ENCODE measurements at regions not wholly inside any gene's neighbourhood (a gene's known extent, or its start where the extent isn't known, plus 50 kb on each side); places are given as distances from the start of the nearest gene placed in this dataset.
A peak's percentile ranks its signal among the peaks of the same experiment; 100 is the strongest.
"Not testable (repeated sequence)": the region's sequence is repeated elsewhere in the genome, so short reads cannot be mapped to it uniquely, and the experiment has no call there.

DNA sequence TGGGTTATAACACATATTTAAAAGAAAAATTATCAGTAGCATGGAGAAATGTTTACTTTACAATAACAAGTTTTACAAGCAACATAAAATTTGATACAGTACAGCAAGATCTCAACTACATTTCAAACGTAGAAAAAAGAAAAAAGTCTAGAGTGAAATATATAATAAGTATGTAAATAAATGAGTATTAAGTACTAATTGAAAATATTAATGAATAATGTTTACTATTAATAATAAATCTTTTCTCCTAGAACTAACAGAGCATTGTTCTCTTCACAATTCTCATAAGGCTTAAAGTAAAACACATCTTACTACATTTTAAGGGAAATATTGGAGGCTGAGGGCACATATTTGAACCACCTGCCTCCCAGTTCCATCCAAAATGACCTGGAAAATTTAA lies 72.1 kb downstream of the TMEM212 start:
- intact Hi-C loops (cut with DNase I), result no loop called here
- FAIRE-seq, result peak; percentile 56
- H3K36me3 ChIP-seq, result no peaks in the 10 kb centered on the region
- H3K4me1 ChIP-seq, result no peaks in the 10 kb centered on the region
- TF ChIP-seq, protein P1, sequence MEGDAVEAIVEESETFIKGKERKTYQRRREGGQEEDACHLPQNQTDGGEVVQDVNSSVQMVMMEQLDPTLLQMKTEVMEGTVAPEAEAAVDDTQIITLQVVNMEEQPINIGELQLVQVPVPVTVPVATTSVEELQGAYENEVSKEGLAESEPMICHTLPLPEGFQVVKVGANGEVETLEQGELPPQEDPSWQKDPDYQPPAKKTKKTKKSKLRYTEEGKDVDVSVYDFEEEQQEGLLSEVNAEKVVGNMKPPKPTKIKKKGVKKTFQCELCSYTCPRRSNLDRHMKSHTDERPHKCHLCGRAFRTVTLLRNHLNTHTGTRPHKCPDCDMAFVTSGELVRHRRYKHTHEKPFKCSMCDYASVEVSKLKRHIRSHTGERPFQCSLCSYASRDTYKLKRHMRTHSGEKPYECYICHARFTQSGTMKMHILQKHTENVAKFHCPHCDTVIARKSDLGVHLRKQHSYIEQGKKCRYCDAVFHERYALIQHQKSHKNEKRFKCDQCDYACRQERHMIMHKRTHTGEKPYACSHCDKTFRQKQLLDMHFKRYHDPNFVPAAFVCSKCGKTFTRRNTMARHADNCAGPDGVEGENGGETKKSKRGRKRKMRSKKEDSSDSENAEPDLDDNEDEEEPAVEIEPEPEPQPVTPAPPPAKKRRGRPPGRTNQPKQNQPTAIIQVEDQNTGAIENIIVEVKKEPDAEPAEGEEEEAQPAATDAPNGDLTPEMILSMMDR (IDR thresholded peaks at IDR 0.05), result no peak
- H3K9me3 ChIP-seq, result no peaks in the 10 kb centered on the region
- no peaks in the 10 kb centered on the region for H3K27me3 ChIP-seq
- WGBS, 2 donors, result 35 to 48% methylated on average over 1 of the region's 1 CpG
- no peak for ATAC-seq
- H3K27ac ChIP-seq, result no peak overlapping the region
- DNase-seq, result no peak
- no peak overlapping the region for H3K4me3 ChIP-seq

DNA sequence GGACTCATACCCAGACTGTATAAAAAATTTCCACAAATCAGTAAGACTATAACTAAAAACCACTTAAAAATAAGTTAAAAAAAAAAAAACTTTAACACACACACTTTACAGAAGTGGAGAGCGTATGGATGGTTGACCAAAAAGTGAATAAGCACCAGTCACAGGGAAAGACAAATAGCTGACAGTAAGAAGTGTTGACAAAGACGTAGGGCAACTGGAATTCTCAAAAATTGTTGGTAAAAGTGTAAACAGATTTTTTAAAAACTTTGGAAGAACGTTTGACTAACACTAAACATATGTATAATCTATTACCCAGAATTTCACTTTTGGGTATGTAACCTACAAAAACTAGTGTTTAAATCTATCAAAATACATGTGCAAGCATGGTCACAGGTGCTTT lies 73.7 kb downstream of the TMEM212 start:
- intact Hi-C loops (cut with DNase I), result no loop called here
- Histone ChIP-seq H3K4me3 (no peak overlapping the region), H3K27me3 (no peaks in the 10 kb centered on the region), H3K36me3 (no peaks in the 10 kb centered on the region), H3K9me3 (no peaks in the 10 kb centered on the region), H3K27ac (no peak overlapping the region), H3K4me1 (no peaks in the 10 kb centered on the region)
- DNase-seq (no peak), ATAC-seq (no peak), FAIRE-seq (no peak)
- WGBS, 2 donors, result 77 to 82% methylated on average over 3 of the region's 3 CpGs
- TF ChIP-seq, protein P1 (IDR thresholded peaks at IDR 0.05), result no peak

DNA sequence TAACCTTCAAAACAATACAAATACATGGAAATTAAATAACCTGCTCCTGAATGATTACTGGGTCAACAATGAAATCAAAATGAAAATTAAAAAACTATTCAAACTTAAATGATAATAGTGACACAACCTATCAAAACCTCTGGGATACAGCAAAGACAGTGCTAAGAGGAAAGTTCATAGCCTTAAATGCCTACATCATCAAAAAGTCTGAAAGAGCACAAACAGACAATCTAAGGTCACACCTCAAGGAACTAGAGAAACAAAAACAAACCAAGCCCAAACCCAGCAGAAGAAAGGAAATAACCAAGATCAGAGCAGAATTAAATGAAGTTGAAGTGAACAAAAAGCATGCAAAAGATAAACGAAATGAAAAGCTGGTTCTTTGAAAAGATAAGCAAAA lies 79.5 kb downstream of the TMEM212 start:
- intact Hi-C loops (cut with DNase I); H3K4me3 ChIP-seq; H3K9me3 ChIP-seq; H3K27ac ChIP-seq; H3K27me3 ChIP-seq; FAIRE-seq; ATAC-seq; H3K4me1 ChIP-seq; DNase-seq; H3K36me3 ChIP-seq: not testable (repeated sequence)
- WGBS, 2 donors, result 35 to 50% methylated on average over 1 of the region's 1 CpG

DNA sequence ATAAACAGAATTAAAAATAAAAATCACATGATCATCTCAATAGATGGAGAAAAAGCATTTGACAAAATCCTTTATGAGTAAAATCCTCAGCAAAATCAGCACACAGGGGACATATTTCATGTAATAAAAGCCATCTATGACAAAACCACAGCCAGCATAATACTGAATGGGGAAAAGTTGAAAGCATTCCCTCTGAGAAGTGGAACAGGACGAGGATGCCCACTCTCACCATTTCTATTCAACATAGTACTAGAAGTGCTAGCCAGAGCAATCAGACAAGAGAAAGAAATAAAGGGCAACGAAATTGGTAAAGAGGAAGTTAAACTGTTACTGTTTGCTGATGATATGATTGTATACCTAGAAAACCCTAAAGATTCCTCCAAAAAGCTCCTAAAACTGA lies 80.5 kb downstream of the TMEM212 start:
- H3K27ac ChIP-seq; H3K36me3 ChIP-seq; ATAC-seq; H3K27me3 ChIP-seq; FAIRE-seq; H3K9me3 ChIP-seq; H3K4me1 ChIP-seq; H3K4me3 ChIP-seq; DNase-seq; intact Hi-C loops (cut with DNase I): not testable (repeated sequence)
- 64 to 72% methylated on average over 2 of the region's 2 CpGs for WGBS, 2 donors

DNA sequence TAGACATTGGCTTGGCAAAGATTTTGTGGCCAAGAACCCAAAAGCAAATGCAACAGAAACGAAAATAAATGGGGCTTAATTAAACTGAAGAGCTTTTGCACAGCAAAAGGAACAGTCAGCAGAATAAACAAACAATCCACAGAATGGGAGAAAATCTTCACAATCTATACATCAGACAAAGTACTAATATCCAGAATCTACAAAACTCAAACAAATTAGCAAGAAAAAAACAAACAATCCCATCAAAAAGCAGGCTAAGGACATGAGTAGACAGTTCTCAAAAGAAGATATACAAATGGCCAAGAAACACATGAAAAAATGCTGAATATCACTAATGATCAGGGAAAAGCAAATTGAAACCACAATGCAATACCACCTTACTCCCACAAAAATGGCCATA lies 81.7 kb downstream of the TMEM212 start:
- H3K27me3 ChIP-seq; intact Hi-C loops (cut with DNase I); H3K27ac ChIP-seq; DNase-seq; H3K4me1 ChIP-seq; H3K36me3 ChIP-seq; H3K9me3 ChIP-seq; ATAC-seq; FAIRE-seq; H3K4me3 ChIP-seq: not testable (repeated sequence)
- 62 to 79% methylated on average over 1 of the region's 1 CpG for WGBS, 2 donors

DNA sequence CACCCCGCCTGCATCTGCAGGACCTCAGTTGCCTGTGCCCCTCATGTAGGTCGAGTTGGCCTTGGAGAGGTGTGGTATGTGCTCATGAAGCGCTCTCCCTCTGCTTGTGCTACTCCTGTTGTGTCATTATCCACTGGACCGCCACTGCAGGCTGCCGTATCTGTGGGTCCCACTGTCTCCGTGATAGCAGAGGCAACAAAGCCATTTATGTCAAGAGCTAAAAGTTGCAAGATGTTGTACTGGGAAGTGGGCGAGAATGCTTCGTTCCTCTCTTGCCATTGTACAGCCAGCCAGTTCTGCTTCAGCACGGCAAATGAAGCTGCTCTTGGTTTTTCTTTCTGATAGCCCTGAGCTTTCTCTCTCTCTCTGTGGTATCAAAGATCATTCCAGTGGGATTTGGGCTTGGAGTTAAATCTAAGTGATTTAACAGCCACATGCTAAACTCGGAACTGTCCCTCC lies 89.0 kb downstream of the TMEM212 start:
- H3K36me3 ChIP-seq, result no peaks in the 10 kb centered on the region
- DNase-seq (no peak), ATAC-seq (no peak), FAIRE-seq (no peak)
- H3K4me3 ChIP-seq, result no peak overlapping the region
- peaks cover 0 to 4% (median 0%) of the 10 kb centered on the region in 3 donors for H3K4me1 ChIP-seq
- H3K9me3 ChIP-seq, result no peaks in the 10 kb centered on the region
- no peak overlapping the region for H3K27ac ChIP-seq
- H3K27me3 ChIP-seq, result no peaks in the 10 kb centered on the region
- WGBS, 2 donors, result 79 to 84% methylated on average over 10 of the region's 10 CpGs
- intact Hi-C loops (cut with DNase I), result no loop called here
- TF ChIP-seq, protein P1 (IDR thresholded peaks at IDR 0.05), result no peak

Measured in pancreas (tissue), 10 donors.